GM19351 (cell line): ENCODE measurements at regions not wholly inside any gene's neighbourhood (a gene's known extent, or its start where the extent isn't known, plus 50 kb on each side); places are given as distances from the start of the nearest gene placed in this dataset.
A peak's percentile ranks its signal among the peaks of the same experiment; 100 is the strongest.

Experiments used
- ATAC-seq: cut with Tn5 transposase; IDR thresholded peaks from one replicate; pipeline ENCODE4 v1.9.1; 2021; ENCODE audit warnings: mild to moderate bottlenecking, moderate library complexity; ENCODE audit not compliant: unreplicated experiment

DNA sequence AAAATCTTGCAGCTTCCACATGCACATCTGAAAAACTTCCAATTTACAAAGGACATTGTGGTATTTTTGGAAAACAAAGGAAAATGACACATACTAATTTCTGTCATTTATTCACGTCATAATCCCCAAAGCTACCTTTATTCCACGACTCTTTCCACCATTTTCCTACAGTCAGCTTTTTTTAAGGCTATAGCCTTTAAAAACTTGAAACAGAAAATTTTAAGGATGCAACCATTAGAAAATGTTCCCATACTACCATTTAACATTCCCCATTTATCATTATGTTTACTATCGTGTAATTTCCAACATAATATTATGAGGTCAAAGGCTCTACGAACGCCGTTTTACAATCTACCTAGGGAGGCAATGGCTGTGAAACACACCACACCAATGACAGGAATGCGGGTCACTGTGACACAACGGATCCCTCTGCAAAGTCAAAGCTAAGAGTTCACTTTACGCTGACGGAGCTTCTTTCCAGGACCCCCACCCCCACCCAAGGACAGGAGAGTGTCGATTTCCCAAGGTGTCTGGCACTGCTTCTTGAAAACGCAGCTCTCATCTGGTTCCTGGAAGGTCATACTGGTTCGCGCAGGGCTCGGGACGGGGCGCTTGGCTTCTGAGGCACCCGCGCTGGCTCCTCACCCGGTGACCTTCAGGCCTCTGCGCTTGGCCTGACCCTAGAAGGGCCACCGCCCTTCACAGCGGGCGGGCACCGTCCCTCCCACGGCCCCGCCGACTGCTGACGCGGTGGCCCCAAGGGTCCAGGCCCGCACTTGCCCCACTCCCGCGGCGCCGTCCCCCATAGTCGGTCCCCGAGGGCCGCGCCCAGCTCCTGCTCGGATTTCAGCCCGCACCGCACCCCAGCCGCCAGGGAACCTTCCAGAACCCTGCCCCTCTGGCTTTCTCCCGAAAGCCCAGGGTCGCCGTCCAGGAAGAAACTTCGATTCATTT is 50.5 kb upstream of the ATF3 start:
- peak; percentile 36 for ATAC-seq

GRCh38 chr1:212558693-212559480 is 49.7 kb upstream of the ATF3 start:
- peak; percentile 99 for ATAC-seq
